ENCODE measurements at regions not wholly inside any gene's neighbourhood (a gene's known extent, or its start where the extent isn't known, plus 50 kb on each side); places are given as distances from the start of the nearest gene placed in this dataset.

DNA sequence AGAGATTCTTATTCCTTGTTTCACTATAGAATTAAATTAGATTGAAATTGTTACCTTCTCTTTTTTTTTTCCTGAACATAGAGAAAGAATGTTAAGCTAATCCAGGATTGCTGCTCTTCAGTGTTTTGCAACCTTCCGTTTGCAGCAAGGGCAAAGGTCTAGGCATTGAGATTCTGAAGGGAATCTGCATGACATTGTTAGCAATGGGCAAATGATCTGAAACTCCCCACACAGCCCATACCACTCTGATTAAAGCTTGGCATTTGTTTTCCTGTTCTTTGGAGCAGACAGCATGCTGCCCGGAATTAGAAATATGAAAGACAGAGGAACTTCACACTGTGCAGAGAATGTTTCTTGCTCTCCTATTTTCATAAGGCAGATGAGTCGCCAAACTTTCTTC, 551.8 kb downstream of the SOCS6 start:
- no peak for TF ChIP-seq EP300 (IDR thresholded peaks at IDR 0.05; ENCODE audit: borderline replicate concordance)
- TF ChIP-seq, protein P1, sequence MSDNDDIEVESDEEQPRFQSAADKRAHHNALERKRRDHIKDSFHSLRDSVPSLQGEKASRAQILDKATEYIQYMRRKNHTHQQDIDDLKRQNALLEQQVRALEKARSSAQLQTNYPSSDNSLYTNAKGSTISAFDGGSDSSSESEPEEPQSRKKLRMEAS (IDR thresholded peaks at IDR 0.05), result no peak
- no peak for TF ChIP-seq FOXM1 (IDR thresholded peaks at IDR 0.05; ENCODE audit: borderline replicate concordance, low read depth)
- TF ChIP-seq, protein P2, sequence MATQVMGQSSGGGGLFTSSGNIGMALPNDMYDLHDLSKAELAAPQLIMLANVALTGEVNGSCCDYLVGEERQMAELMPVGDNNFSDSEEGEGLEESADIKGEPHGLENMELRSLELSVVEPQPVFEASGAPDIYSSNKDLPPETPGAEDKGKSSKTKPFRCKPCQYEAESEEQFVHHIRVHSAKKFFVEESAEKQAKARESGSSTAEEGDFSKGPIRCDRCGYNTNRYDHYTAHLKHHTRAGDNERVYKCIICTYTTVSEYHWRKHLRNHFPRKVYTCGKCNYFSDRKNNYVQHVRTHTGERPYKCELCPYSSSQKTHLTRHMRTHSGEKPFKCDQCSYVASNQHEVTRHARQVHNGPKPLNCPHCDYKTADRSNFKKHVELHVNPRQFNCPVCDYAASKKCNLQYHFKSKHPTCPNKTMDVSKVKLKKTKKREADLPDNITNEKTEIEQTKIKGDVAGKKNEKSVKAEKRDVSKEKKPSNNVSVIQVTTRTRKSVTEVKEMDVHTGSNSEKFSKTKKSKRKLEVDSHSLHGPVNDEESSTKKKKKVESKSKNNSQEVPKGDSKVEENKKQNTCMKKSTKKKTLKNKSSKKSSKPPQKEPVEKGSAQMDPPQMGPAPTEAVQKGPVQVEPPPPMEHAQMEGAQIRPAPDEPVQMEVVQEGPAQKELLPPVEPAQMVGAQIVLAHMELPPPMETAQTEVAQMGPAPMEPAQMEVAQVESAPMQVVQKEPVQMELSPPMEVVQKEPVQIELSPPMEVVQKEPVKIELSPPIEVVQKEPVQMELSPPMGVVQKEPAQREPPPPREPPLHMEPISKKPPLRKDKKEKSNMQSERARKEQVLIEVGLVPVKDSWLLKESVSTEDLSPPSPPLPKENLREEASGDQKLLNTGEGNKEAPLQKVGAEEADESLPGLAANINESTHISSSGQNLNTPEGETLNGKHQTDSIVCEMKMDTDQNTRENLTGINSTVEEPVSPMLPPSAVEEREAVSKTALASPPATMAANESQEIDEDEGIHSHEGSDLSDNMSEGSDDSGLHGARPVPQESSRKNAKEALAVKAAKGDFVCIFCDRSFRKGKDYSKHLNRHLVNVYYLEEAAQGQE (IDR thresholded peaks at IDR 0.05; ENCODE audit: low read depth), result no peak
- no peak for TF ChIP-seq YY1 (IDR thresholded peaks at IDR 0.05; ENCODE audit: low read depth)

DNA sequence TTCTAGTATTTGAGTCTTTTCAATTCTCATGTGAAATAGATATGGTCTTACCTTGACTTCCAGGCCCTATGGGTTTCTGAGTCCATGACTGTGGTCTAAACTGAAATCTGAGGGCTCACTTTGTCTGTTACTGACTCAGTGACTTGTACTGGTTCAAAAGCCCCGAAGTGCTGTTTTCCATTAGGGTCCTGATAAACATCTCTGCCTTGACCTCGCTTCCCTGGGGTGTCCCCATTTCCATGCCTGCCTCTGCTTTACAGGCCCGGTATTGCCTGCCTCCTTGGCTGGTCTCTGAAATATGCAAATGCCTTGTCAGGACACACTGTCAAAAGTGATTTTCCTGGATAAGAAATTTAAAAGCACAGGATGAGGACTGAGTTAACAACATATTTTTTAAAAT, 538.8 kb downstream of the SOCS6 start:
- no peak for TF ChIP-seq ZBTB7A (IDR thresholded peaks at IDR 0.05; ENCODE audit: low read depth)
- TF ChIP-seq RAD21 (IDR thresholded peaks at IDR 0.05; ENCODE audit: low read depth), result no peak
- TF ChIP-seq, protein P3, sequence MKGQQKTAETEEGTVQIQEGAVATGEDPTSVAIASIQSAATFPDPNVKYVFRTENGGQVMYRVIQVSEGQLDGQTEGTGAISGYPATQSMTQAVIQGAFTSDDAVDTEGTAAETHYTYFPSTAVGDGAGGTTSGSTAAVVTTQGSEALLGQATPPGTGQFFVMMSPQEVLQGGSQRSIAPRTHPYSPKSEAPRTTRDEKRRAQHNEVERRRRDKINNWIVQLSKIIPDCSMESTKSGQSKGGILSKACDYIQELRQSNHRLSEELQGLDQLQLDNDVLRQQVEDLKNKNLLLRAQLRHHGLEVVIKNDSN (IDR thresholded peaks at IDR 0.05), result no peak
- no peak for TF ChIP-seq CREB1 (IDR thresholded peaks at IDR 0.05; ENCODE audit: low read depth)
- no peak for TF ChIP-seq TEAD4 (IDR thresholded peaks at IDR 0.05)
- TF ChIP-seq CEBPB (IDR thresholded peaks at IDR 0.05), result no peak
- TF ChIP-seq, protein P2 (IDR thresholded peaks at IDR 0.05; ENCODE audit: low read depth), result no peak
- TF ChIP-seq EGR1 (IDR thresholded peaks at IDR 0.05), result no peak
- no peak for TF ChIP-seq TCF12 (IDR thresholded peaks at IDR 0.05; ENCODE audit: low read depth)
- TF ChIP-seq YY1 (IDR thresholded peaks at IDR 0.05; ENCODE audit: low read depth), result no peak
- no peak for TF ChIP-seq EP300 (IDR thresholded peaks at IDR 0.05; ENCODE audit: borderline replicate concordance)

DNA sequence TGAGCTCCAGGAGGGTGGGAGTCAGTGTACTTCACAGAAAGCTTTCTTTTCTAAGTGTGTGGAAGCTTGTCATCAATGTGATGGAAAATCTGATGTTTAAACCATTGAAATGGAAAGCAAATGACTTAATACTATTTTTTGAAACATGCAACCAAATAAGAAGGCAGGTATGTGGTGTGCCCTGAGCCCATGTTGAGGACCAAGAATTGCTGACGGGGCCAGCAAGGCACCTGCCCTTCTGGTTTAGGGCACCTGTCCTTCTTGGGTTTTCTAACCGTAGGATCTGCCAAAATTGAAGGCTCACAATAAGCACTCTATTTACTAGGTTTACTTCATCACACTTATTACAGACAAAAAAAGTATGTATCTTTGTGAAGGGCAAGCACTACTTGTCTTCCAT, 537.7 kb downstream of the SOCS6 start:
- no peak for TF ChIP-seq TAF1 (IDR thresholded peaks at IDR 0.05; ENCODE audit: low read depth)
- TF ChIP-seq TEAD4 (IDR thresholded peaks at IDR 0.05), result no peak
- no peak for TF ChIP-seq ZBTB7A (IDR thresholded peaks at IDR 0.05; ENCODE audit: low read depth)
- no peak for TF ChIP-seq EP300 (IDR thresholded peaks at IDR 0.05; ENCODE audit: borderline replicate concordance)
- no peak for TF ChIP-seq YY1 (IDR thresholded peaks at IDR 0.05; ENCODE audit: low read depth)
- no peak for TF ChIP-seq EGR1 (IDR thresholded peaks at IDR 0.05)
- no peak for TF ChIP-seq CREB1 (IDR thresholded peaks at IDR 0.05; ENCODE audit: low read depth)
- TF ChIP-seq, protein P3 (IDR thresholded peaks at IDR 0.05), result no peak
- TF ChIP-seq, protein P1 (IDR thresholded peaks at IDR 0.05), result no peak
- no peak for TF ChIP-seq TCF12 (IDR thresholded peaks at IDR 0.05; ENCODE audit: low read depth)
- TF ChIP-seq, protein P2 (IDR thresholded peaks at IDR 0.05; ENCODE audit: low read depth), result no peak

DNA sequence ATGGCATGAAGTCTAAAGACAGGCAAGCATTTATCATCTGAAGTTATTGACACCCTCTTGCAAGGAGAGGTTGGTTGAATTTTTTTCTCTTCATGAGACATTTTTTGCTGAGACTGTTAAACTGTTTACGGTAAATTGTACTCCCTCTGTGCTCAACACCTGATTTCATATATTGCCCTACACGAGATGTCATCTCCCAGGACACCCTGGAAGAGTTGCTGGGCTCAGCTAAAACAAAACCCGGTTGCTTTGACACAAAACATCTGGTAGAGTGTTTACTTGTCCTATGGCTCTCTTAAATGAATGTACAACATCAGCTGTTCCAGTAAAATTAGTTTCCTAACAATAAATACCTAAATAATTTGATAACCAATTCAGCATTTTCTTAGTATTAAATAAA, 533.8 kb downstream of the SOCS6 start:
- no peak for TF ChIP-seq FOXM1 (IDR thresholded peaks at IDR 0.05; ENCODE audit: borderline replicate concordance, low read depth)
- TF ChIP-seq, protein P3 (IDR thresholded peaks at IDR 0.05), result no peak
- TF ChIP-seq EP300 (IDR thresholded peaks at IDR 0.05; ENCODE audit: borderline replicate concordance), result no peak
- TF ChIP-seq NFIC (IDR thresholded peaks at IDR 0.05), result no peak
- TF ChIP-seq RAD21 (IDR thresholded peaks at IDR 0.05; ENCODE audit: low read depth), result no peak
- no peak for TF ChIP-seq TAF1 (IDR thresholded peaks at IDR 0.05; ENCODE audit: low read depth)
- TF ChIP-seq CEBPB (IDR thresholded peaks at IDR 0.05), result no peak
- TF ChIP-seq CREB1 (IDR thresholded peaks at IDR 0.05; ENCODE audit: low read depth), result no peak
- no peak for TF ChIP-seq YY1 (IDR thresholded peaks at IDR 0.05; ENCODE audit: low read depth)
- no peak for TF ChIP-seq ZBTB7A (IDR thresholded peaks at IDR 0.05; ENCODE audit: low read depth)
- no peak for TF ChIP-seq TEAD4 (IDR thresholded peaks at IDR 0.05)
- TF ChIP-seq EGR1 (IDR thresholded peaks at IDR 0.05), result no peak
- no peak for TF ChIP-seq TCF12 (IDR thresholded peaks at IDR 0.05; ENCODE audit: low read depth)
- TF ChIP-seq, protein P2 (IDR thresholded peaks at IDR 0.05; ENCODE audit: low read depth), result no peak
- TF ChIP-seq, protein P1 (IDR thresholded peaks at IDR 0.05), result no peak

Data from Ishikawa (cell line).